H1 (cell line): ENCODE measurements at regions not wholly inside any gene's neighbourhood (a gene's known extent, or its start where the extent isn't known, plus 50 kb on each side); places are given as distances from the start of the nearest gene placed in this dataset.

Experiments
- CTCF ChIA-PET: fragments of 300-600 bp; sonication (Branson Sonifier 250); formaldehyde crosslinking; loops from one replicate; lab custom pipeline; 2021; ENCODE audit not compliant: partially characterized antibody; lab: Charles Lee
- POLR2A ChIA-PET: fragments of 300-600 bp; sonication (Branson Sonifier 250); formaldehyde crosslinking; loops from one replicate; lab custom pipeline; 2021; ENCODE audit warnings: inconsistent platforms; ENCODE audit not compliant: partially characterized antibody; lab: Charles Lee
- DNase-seq, 2 experiments: peaks; one replicate each; pipeline versions ENCODE4 v3.0.0 to v3.0.0-alpha.2; 2010 to 2022; ENCODE audit warnings: low spot score in 2 of 2, low read depth in 1 of 2, mixed read lengths in 1 of 2
- FAIRE-seq: peaks from 2 replicates; lab custom pipeline; 2011; peaks lifted over from hg19 to GRCh38; lab: Jason Lieb, UNC
- H2AFZ ChIP-seq: 2 replicates; pipeline ENCODE4 v1.8.1; 2012; ENCODE audit warnings: low read length, inconsistent platforms
- H2AK5ac ChIP-seq: 2 replicates; pipeline ENCODE4 v1.6.1; 2013; ENCODE audit warnings: low read depth, low read length
- H2BK120ac ChIP-seq: replicated peaks from 2 replicates; pipeline ENCODE3; 2013; ENCODE audit warnings: low read depth, low read length, inconsistent platforms
- H2BK12ac ChIP-seq: 2 replicates; pipeline ENCODE4 v1.6.1; 2013; ENCODE audit warnings: low read depth, low read length
- H2BK15ac ChIP-seq: 2 replicates; pipeline ENCODE4 v1.6.1; 2013; ENCODE audit warnings: low read length
- H2BK20ac ChIP-seq: 2 replicates; pipeline ENCODE4 v1.6.1; 2013; ENCODE audit warnings: low read length
- H2BK5ac ChIP-seq: 2 replicates; pipeline ENCODE4 v1.6.1; 2013; ENCODE audit warnings: low read depth, low read length
- H3K14ac ChIP-seq: 2 replicates; pipeline ENCODE4 v1.6.1; 2013; ENCODE audit warnings: inconsistent platforms; ENCODE audit not compliant: insufficient read length
- H3K18ac ChIP-seq: 2 replicates; pipeline ENCODE4 v1.6.1; 2013; ENCODE audit warnings: low read length; ENCODE audit errors: extremely low read depth
- H3K23ac ChIP-seq: 2 replicates; pipeline ENCODE4 v1.6.1; 2013; ENCODE audit warnings: inconsistent platforms; ENCODE audit not compliant: insufficient read length
- H3K23me2 ChIP-seq: 2 replicates; pipeline ENCODE4 v1.6.1; 2013; ENCODE audit warnings: low read depth, low read length
- H3K27ac ChIP-seq: 2 replicates; pipeline ENCODE4 v1.6.1; 2011; ENCODE audit warnings: low read depth, low read length, inconsistent platforms
- H3K27me3 ChIP-seq, 4 experiments: replicated peaks in 1 of 4; 1 replicate in 1 of 4; 2 replicates in 3 of 4; pipeline versions ENCODE4 v1.6.1 to v1.8.1; 2011 to 2013; ENCODE audit warnings: low read length in 3 of 4, mild to moderate bottlenecking in 3 of 4, inconsistent platforms in 2 of 4, mixed read lengths in 2 of 4, moderate library complexity in 1 of 4; ENCODE audit not compliant: control insufficient read depth in 3 of 4, insufficient read depth in 3 of 4; ENCODE audit errors: extremely low read depth in 1 of 4
- H3K36me3 ChIP-seq, 4 experiments: 2 replicates each; pipeline versions ENCODE4 v1.6.1 to v1.8.1; 2011 to 2013; ENCODE audit warnings: mild to moderate bottlenecking in 4 of 4, low read length in 3 of 4, moderate library complexity in 2 of 4, control low read depth in 1 of 4, inconsistent platforms in 1 of 4; ENCODE audit not compliant: insufficient read depth in 4 of 4, control insufficient read depth in 2 of 4
- H3K4ac ChIP-seq: replicated peaks from 2 replicates; pipeline ENCODE3; 2013; ENCODE audit warnings: low read length, low read depth, mixed read lengths, inconsistent platforms; ENCODE audit not compliant: insufficient read length
- H3K4me1 ChIP-seq, 4 experiments: replicated peaks in 1 of 4; 1 replicate in 1 of 4; 2 replicates in 3 of 4; pipeline versions ENCODE4 v1.6.1 to v1.8.1; 2011 to 2013; ENCODE audit warnings: low read length in 3 of 4, inconsistent platforms in 2 of 4, mixed read lengths in 1 of 4; ENCODE audit not compliant: insufficient read depth in 4 of 4, control insufficient read depth in 3 of 4
- H3K4me2 ChIP-seq, 2 experiments: 2 replicates each; pipeline versions ENCODE4 v1.6.1 to v1.8.1; 2011 to 2013; ENCODE audit warnings: low read depth in 2 of 2, low read length in 2 of 2, control low read depth in 1 of 2, inconsistent platforms in 1 of 2, mild to moderate bottlenecking in 1 of 2; ENCODE audit not compliant: insufficient read depth in 1 of 2
- H3K4me3 ChIP-seq, 4 experiments: fragments of 200-600, 300-600 bp in 1 of 4; sonication (generic), shearing (Covaris generic), sonication (Bioruptor Twin) in 1 of 4; 2 replicates each; pipeline versions ENCODE4 v1.5.1 to v1.8.1; 2011 to 2016; ENCODE audit warnings: low read length in 4 of 4, low read depth in 3 of 4, control low read depth in 2 of 4, inconsistent platforms in 2 of 4, mild to moderate bottlenecking in 2 of 4, mixed read lengths in 1 of 4, moderate library complexity in 1 of 4; ENCODE audit not compliant: insufficient read depth in 2 of 4; ENCODE audit errors: extremely low read depth in 1 of 4
- H3K56ac ChIP-seq: replicated peaks from 2 replicates; pipeline ENCODE3; 2013; ENCODE audit warnings: low read depth, mild to moderate bottlenecking, mixed read lengths, low read length, inconsistent platforms; ENCODE audit not compliant: insufficient read length
- H3K79me1 ChIP-seq: 2 replicates; pipeline ENCODE4 v1.6.1; 2013; ENCODE audit warnings: low read depth, low read length, control low read depth
- H3K79me2 ChIP-seq, 2 experiments: 2 replicates each; pipeline versions ENCODE4 v1.6.1 to v1.8.1; 2012 to 2013; ENCODE audit warnings: low read length in 2 of 2, mild to moderate bottlenecking in 2 of 2, inconsistent platforms in 1 of 2; ENCODE audit not compliant: insufficient read depth in 2 of 2, control insufficient read depth in 1 of 2
- H3K9ac ChIP-seq, 4 experiments: replicated peaks in 1 of 4; 1 replicate in 1 of 4; 2 replicates in 3 of 4; pipeline versions ENCODE4 v1.6.1 to v1.8.1; 2011 to 2013; ENCODE audit warnings: low read depth in 3 of 4, low read length in 3 of 4, control low read depth in 2 of 4, mild to moderate bottlenecking in 2 of 4, moderate library complexity in 2 of 4, inconsistent platforms in 1 of 4; ENCODE audit errors: extremely low read depth in 1 of 4
- H3K9me3 ChIP-seq, 2 experiments: 2 replicates each; pipeline versions ENCODE4 v1.6.1 to v1.8.1; 2012 to 2013; ENCODE audit warnings: mild to moderate bottlenecking in 2 of 2, moderate library complexity in 2 of 2, control low read depth in 1 of 2, inconsistent platforms in 1 of 2, low read depth in 1 of 2, low read length in 1 of 2, mixed read lengths in 1 of 2; ENCODE audit not compliant: insufficient read depth in 2 of 2
- H4K20me1 ChIP-seq, 2 experiments: replicated peaks in 1 of 2; 2 replicates each; pipeline versions ENCODE3 to v1.8.1; 2011 to 2013; ENCODE audit warnings: inconsistent platforms in 2 of 2, low read length in 2 of 2, mild to moderate bottlenecking in 1 of 2; ENCODE audit not compliant: insufficient read depth in 2 of 2, control insufficient read depth in 1 of 2
- H4K5ac ChIP-seq: 2 replicates; pipeline ENCODE4 v1.6.1; 2013; ENCODE audit warnings: low read length, low read depth, mixed read lengths, inconsistent platforms; ENCODE audit not compliant: insufficient read length
- H4K8ac ChIP-seq: 2 replicates; pipeline ENCODE4 v1.8.0; 2013; ENCODE audit warnings: mild to moderate bottlenecking, moderate library complexity, low read length, inconsistent platforms; ENCODE audit not compliant: insufficient read depth; ENCODE audit errors: extremely low read depth
- H4K91ac ChIP-seq: replicated peaks from 2 replicates; pipeline ENCODE3; 2013; ENCODE audit warnings: low read length, mixed read lengths, inconsistent platforms; ENCODE audit not compliant: insufficient read length
- CBX8 ChIP-seq: fragments of 300-800, 300-1000 bp; sonication (generic); IDR thresholded peaks from 2 replicates; pipeline ENCODE4 v1.7.1; 2016; ENCODE audit warnings: low read depth, low read length, borderline replicate concordance
- HDAC6 ChIP-seq: IDR thresholded peaks from one replicate; pipeline ENCODE4 v1.7.1; 2012; ENCODE audit warnings: low read depth, mild to moderate bottlenecking, inconsistent platforms, low read length, moderate library complexity
- TAF1 ChIP-seq: IDR thresholded peaks from 2 replicates; pipeline ENCODE4 v1.6.1; 2011; ENCODE audit warnings: mild to moderate bottlenecking, low read depth, low read length
- WGBS, 2 experiments: shearing (Covaris generic) in 1 of 2; methylation state at CpG; one replicate each; pipeline versions ENCODE4 v1.1.6 to v1.1.7; 2013 to 2015; ENCODE audit warnings: low lambda C conversion rate in 2 of 2, mixed read lengths in 2 of 2, inconsistent platforms in 1 of 2, low coverage in 1 of 2, missing lambda C conversion rate in 1 of 2; ENCODE audit not compliant: insufficient replicate concordance in 2 of 2, insufficient coverage in 1 of 2, insufficient read length in 1 of 2; ENCODE audit errors: extremely low coverage in 1 of 2, missing lambda C conversion rate in 1 of 2; 5-methylcytosine and 5-hydroxymethylcytosine counted together

GRCh38 chr16:85543536-85543935 lies 69.6 kb upstream of the GSE1 start:
- Histone ChIP-seq H3K14ac (no peak overlapping the region), H4K20me1 (no peaks in the 10 kb centered on the region), H3K4ac (no peak overlapping the region), H4K91ac (peak overlapping the region; percentile 41), H3K23me2 (no peaks in the 10 kb centered on the region; the same call in 1 of the 2 replicates), H4K8ac (no peak overlapping the region), H3K4me3 (no peak overlapping the region), H3K4me2 (no peak overlapping the region), H2BK12ac (no peak overlapping the region), H3K36me3 (no peaks in the 10 kb centered on the region), H3K79me2 (no peaks in the 10 kb centered on the region), H2BK20ac (no peak overlapping the region), H2BK15ac (no peak overlapping the region), H2AFZ (no peak overlapping the region), H3K56ac (no peak overlapping the region), H3K4me1 (peaks cover 0 to 14% (median 8%) of the 10 kb centered on the region in 4 experiments; a peak in 6 of 7 replicates), H3K23ac (no peak overlapping the region), H2BK5ac (no peak overlapping the region), H2BK120ac (no peak overlapping the region), H3K27ac (no peak overlapping the region), H3K18ac (no peak overlapping the region), H2AK5ac (no peak overlapping the region), H3K9ac (no peak overlapping the region), H3K79me1 (peaks cover 4% of the 10 kb centered on the region; the same call in 1 of the 2 replicates), H3K27me3 (no peaks in the 10 kb centered on the region), H3K9me3 (peaks cover 8 to 9% of the 10 kb centered on the region in 2 experiments; a peak in 3 of 4 replicates), H4K5ac (no peak overlapping the region)
- ChIA-PET POLR2A (interaction anchor here (1.3 kb wide), 1 partner anchor 8 kb away, joined by 3 read pairs; no protein-coding TSS in a partner anchor), CTCF (interaction anchor here (1.4 to 12.9 kb wide), 6 partner anchors 8 to 123 kb away, joined by 4 to 153 read pairs (median 10); no protein-coding TSS in a partner anchor)
- WGBS, 2 experiments, result 94% methylated on average over 4 of the region's 4 CpGs; no CpG with 5 or more reads in 1 of the 2 experiments
- DNase-seq (no peak), FAIRE-seq (no peak)
- no peak for TF ChIP-seq HDAC6
- TF ChIP-seq TAF1, result no peak
- no peak for TF ChIP-seq CBX8
